Bronchial epithelial cell (primary cell): ENCODE measurements at regions not wholly inside any gene's neighbourhood (a gene's known extent, or its start where the extent isn't known, plus 50 kb on each side); places are given as distances from the start of the nearest gene placed in this dataset.
"Not testable (repeated sequence)": the region's sequence is repeated elsewhere in the genome, so short reads cannot be mapped to it uniquely, and the experiment has no call there.

Experiments
- DNase-seq: peaks from one replicate; pipeline ENCODE4 v3.0.0-alpha.2; 2010; ENCODE audit warnings: low read depth
- FAIRE-seq: peaks from 2 replicates; lab custom pipeline; 2011; peaks lifted over from hg19 to GRCh38; lab: Jason Lieb, UNC
- H3K27me3 ChIP-seq: 2 replicates; pipeline ENCODE4 v1.5.1; 2011; ENCODE audit warnings: low read length; ENCODE audit not compliant: control insufficient read depth, insufficient read depth
- H3K36me3 ChIP-seq: 2 replicates; pipeline ENCODE4 v1.5.1; 2011; ENCODE audit warnings: low read length; ENCODE audit not compliant: control insufficient read depth, insufficient read depth
- H3K4me3 ChIP-seq: 2 replicates; pipeline ENCODE4 v1.5.1; 2011; ENCODE audit warnings: mild to moderate bottlenecking, low read depth, low read length, control low read depth
- TF ChIP-seq, protein P1 (sequence below): IDR thresholded peaks from 2 replicates; pipeline ENCODE4 v1.5.1; 2011; ENCODE audit warnings: mild to moderate bottlenecking, moderate library complexity, low read length, control low read depth, inconsistent platforms; ENCODE audit not compliant: insufficient read depth, severe bottlenecking

GRCh38 chr9:717722-718121 is 123.8 kb upstream of the DMRT1 start:
- no peak for DNase-seq
- no peak overlapping the region for H3K4me3 ChIP-seq
- peaks cover 12% of the 10 kb centered on the region for H3K36me3 ChIP-seq
- TF ChIP-seq, protein P1, sequence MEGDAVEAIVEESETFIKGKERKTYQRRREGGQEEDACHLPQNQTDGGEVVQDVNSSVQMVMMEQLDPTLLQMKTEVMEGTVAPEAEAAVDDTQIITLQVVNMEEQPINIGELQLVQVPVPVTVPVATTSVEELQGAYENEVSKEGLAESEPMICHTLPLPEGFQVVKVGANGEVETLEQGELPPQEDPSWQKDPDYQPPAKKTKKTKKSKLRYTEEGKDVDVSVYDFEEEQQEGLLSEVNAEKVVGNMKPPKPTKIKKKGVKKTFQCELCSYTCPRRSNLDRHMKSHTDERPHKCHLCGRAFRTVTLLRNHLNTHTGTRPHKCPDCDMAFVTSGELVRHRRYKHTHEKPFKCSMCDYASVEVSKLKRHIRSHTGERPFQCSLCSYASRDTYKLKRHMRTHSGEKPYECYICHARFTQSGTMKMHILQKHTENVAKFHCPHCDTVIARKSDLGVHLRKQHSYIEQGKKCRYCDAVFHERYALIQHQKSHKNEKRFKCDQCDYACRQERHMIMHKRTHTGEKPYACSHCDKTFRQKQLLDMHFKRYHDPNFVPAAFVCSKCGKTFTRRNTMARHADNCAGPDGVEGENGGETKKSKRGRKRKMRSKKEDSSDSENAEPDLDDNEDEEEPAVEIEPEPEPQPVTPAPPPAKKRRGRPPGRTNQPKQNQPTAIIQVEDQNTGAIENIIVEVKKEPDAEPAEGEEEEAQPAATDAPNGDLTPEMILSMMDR, result no peak
- FAIRE-seq, result no peak
- no peaks in the 10 kb centered on the region for H3K27me3 ChIP-seq

DNA sequence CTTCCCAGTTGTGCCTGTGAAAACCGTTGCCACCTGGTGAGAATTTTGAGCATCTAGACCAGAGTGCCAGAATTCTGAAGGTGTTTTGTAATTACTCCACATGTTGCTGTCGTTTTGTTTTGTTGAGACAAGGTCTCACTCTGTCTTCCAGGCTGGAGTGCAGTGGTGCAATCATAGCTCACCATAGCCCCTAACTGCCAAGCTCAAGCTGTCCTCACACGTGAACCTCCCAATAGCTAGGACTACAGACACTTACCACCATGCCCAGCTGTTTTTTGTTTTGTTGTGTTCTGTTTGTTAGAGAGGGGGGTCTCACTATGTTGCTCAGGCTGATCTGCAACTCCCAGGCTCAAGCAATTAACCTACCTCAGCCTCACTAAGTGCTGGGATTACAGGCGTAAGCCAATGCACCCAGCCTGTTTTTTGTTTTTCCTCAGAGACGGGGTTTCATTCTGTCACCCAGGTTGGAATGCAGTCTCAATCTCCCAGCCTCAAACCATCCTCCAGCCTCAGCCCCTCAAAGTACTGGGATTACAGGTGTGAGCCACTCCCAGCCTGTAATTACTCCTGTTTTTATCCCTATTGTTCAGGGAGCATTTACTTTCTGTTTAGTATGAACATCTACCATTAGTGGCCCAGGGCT is 121.1 kb upstream of the DMRT1 start:
- H3K27me3 ChIP-seq, result no peaks in the 10 kb centered on the region
- FAIRE-seq (no peak), DNase-seq (no peak)
- TF ChIP-seq, protein P1, result no peak
- H3K4me3 ChIP-seq, result no peak overlapping the region
- H3K36me3 ChIP-seq, result peaks cover 3% of the 10 kb centered on the region

GRCh38 chr9:722388-722980 is 119.0 kb upstream of the DMRT1 start:
- Histone ChIP-seq H3K36me3 (peaks cover 3% of the 10 kb centered on the region), H3K4me3 (no peak overlapping the region), H3K27me3 (no peaks in the 10 kb centered on the region)
- no peak for DNase-seq
- FAIRE-seq, result no peak
- TF ChIP-seq, protein P1, result no peak

DNA sequence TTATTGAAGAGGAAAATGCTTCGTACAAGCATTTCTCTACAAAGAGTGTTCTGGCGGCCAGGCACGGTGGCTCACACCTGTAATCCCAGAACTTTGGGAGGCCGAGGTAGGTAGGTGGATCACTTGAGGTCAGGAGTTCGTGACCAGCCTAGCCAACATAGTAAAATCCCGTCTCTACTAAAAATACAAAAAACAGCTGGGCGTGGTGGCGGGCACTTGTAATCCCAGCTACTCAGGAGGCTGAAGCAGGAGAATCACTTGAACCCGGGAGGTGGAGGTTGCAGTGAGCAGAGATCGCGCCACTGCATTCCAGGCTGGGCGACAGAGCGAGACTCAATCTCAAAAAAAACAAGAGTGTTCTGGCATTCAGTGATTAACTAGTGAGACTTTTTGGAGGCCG is 117.0 kb upstream of the DMRT1 start:
- not testable (repeated sequence) for FAIRE-seq, H3K36me3 ChIP-seq, H3K27me3 ChIP-seq, DNase-seq, H3K4me3 ChIP-seq

- Histone ChIP-seq H3K27me3 (no peaks in the 10 kb centered on the region), H3K36me3 (peaks cover 10% of the 10 kb centered on the region), H3K4me3 (no peak overlapping the region)
- FAIRE-seq, result no peak
- no peak for DNase-seq
- TF ChIP-seq, protein P1, result no peak
These were observed 115.5 kb upstream of the DMRT1 start for GRCh38 chr9:726005-726404.

DNA sequence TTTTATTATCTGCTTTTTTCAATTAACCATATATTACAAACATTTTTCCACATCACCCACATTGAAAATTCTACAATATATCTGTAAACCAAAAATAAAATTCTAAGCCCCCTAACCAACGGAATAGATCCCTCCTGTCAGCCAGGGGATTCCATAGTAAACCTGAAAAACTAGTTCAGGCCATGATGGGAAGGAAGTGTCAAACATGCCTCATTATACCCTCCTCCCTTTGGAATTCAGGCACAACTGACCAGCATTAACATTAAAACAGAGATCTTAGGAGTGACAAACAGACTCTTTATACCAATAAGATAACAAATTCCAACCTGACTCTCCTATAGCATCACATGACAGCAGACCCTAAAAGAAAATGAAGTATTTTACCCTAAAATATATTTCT is 113.7 kb upstream of the DMRT1 start:
- FAIRE-seq (no peak), DNase-seq (peak; percentile 35)
- TF ChIP-seq, protein P1, result no peak
- Histone ChIP-seq H3K36me3 (peaks cover 14% of the 10 kb centered on the region), H3K27me3 (no peaks in the 10 kb centered on the region), H3K4me3 (no peak overlapping the region)
